NCI-H2196 treated with DMSO at 0.1 percent for 48 hours (cell line): ENCODE measurements at regions not wholly inside any gene's neighbourhood (a gene's known extent, or its start where the extent isn't known, plus 50 kb on each side); places are given as distances from the start of the nearest gene placed in this dataset.
A peak's percentile ranks its signal among the peaks of the same experiment; 100 is the strongest.

Source experiments
- DNase-seq: peaks from one replicate; lab custom pipeline; 2025; ENCODE audit not compliant: unreplicated experiment; lab: John Stamatoyannopoulos, UW

DNA sequence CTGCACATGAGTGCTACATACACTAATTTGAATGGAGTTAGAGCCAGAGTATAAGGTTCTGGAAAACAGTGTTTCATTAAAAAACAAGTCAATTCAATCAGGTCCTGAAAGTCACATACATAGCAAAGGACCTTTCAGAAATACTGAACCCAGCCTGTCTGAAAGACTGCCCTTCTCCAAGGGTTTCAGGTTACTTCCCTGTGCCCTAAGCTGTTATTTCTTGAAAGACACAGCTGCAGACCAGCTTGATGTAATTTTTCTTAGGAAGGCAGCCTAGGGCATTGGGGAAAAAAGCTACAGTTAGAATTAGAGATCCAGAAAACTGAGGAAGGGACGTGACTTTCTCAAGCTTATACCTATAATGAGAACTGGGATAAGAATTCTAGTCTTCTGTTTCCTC lies 155.9 kb upstream of the MAOA start:
- DNase-seq: no peak

DNA sequence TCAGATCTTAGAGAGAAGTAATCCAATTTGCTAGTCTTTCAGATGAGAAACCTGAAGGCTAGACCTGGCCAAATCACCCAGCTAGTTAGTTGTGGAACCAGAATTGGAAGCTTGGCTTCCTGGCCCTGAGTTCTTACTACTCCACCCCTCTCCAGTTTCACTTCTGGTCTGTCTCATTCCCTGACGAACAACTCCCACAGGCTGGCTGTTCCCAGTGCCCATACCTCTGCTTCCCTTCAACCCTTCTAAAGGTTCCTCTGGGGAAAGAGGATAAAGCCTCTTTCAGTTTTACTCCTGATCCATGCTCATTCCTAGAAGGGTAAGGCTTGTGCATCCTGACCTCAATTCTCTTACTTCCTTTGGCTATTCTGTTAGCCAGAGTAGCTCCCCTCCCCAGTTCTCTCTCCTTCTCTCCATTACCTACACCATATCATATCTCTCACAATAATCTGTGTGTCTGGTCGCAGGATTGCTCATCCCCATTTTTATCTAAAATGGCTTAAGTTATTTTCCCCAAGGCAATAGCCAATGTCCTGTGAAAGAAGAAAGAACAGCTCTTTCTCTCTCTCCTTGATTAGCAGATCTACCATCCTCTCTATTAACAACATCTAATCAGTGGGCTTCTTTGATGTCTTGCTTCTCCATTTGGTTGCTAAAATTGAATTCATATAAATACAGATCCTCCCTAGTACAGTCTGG lies 155.0 kb upstream of the MAOA start:
- no peak for DNase-seq

DNA sequence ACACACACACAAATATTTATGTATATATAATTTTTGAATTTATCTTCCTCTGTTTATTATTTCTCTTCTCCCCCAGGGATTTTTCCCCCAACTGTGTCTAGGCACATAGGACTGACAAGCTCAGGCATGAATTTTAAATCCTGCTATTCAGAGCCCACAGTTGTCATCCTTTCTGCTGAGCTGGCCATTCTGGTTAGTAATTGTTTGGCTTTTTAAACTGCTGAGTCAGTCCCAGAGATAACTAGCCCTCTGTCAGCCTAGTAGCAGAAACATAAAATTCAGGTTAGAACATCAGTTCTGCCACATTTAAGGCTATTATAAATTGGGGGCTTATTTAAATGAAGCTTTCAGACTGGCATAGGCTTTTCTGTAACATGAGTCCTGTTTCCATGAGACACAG lies 151.7 kb upstream of the MAOA start:
- DNase-seq: no peak

DNA sequence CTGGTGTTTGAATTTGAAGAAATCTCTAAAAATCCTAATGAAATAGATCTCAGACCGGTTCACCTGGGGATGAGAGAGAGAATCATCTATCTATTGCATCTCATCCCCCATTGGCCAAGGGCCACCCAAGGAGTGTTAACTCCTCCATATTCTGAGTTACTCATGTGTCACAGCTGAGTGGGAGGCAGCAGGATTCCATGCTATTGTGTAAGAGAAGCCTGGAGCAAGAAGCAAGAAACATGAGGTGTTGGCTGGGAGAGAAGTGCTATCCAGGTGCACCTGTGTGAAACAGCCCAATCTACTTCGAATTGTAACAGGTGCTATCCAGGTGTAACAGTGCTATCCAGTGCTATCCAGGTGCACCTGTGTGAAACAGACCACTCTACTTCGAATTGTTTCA lies 150.3 kb upstream of the MAOA start:
- no peak for DNase-seq

DNA sequence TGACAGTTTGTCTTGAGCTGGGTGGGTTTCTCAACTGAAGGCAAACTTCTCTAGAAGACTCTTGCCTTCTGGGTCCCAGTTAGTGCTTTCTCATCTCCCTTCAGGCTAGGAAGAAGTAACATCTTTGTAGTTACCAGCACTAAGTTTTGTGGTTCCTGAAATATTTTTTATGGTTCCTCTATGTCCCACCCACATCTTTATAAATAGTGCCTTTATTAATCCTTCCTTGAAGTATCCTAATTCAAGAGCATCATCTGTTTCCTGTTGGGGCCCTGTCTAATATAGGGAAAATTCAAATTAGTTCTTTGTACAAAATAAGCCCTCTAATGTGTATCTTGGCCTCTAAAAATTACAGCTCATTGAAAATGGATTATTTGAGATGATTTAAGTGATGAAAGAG lies 147.4 kb upstream of the MAOA start:
- no peak for DNase-seq

DNA sequence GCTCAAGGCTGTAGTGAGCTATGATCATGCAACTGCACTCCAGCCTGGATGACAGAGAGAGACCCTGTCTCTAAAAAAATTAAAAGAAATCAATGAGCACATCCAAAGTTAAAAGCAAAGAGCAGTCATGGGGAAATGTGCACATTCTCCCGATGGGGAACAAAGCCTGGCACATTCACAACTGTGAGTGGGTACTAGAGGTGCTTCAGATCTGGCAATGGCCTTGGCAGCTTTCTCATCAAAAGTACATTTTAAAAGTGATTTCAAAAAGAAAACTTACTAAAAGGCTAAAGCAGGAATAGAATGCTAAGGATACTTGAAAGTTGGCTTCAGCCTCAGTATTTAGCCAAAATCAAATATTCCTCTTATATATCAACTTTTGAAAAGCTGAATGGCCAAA lies 145.9 kb upstream of the MAOA start:
- DNase-seq: no peak

DNA sequence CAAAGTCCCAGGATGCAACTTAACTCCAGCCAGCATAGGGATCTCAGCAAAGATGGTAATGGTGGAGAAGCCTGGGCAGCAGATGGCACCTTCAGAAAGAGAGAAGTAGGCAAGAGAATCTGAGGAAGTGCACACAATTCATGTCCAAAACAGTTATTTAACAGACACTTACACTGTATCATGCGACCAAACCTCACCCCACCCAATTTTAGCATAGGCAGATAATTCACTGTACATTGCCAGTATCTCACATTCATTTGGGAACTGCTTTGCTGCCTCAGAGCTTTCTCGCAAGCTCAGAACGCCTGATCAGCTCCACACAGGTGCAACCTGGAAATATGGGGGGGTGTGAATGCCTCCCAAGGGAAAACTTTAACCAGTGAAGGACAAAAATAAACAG lies 143.0 kb upstream of the MAOA start:
- DNase-seq: no peak

DNA sequence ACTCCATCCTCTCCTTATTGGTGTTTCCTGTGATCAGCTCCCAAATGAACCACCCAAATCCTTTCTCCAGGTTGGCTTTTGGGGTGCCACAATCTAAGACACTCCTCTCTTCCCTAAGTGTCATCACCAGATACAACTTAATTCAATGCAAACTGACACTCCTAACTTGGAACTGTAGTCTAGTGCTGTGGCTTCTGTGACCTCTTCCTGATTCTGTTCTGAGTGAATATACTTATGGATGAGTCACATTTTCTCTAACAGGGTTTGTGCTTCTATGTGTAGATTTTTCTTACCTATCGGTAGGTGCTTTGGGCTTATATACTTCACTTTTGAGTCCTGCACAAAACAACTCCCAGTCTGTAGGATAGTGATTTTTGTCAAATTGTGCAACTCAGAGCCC lies 141.3 kb upstream of the MAOA start:
- DNase-seq: no peak

DNA sequence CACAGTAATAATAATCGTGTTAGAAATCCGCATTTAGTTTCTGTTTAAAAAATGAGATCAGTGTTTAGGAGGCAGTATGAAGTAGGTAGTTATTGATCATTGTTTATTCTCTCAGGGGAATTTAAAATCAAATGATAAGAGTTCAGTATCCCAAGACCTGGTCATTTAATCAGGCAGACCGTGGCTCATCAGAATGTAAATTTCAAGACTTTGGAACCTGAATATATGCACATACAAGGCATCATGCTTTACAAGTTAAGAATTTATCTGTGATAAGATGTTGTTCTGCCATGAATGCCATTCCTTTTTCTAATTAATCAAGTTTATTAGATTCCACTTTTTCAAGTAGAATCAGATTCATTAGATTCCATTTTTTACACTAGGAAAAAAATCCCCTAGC lies 133.5 kb upstream of the MAOA start:
- DNase-seq: no peak

DNA sequence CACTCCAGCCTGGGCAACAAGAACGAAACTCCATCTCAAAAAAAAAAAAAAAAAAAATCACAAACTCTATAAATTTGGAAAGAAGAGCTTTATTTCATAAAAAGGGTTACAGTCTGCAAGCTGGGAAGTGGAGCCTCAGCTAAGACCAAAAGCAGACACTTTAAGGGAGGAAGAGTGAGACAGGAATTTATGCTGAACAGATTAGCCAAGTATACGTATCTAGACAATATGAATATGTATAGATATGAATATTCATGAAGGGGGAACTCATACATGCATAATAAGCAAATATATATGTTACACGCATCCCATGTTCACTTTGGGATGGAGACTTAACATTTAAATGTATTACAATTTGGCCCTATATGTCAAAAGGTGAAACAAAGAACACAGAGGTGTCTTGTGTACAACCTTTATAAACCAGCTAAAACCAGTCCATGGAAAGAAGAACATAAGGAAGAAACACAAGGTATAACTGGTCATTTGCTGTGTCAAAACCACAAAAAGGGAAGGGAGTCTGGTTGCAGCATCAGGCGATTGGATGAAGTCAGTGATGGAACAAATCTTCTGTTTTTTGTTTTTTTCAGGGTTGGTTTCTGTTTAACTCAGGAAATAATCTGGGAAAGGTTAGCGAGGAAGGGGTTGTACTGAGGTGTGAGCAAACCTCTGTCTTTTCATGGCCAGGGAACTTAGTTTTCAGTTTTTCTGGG lies 130.0 kb upstream of the MAOA start:
- DNase-seq: no peak

DNA sequence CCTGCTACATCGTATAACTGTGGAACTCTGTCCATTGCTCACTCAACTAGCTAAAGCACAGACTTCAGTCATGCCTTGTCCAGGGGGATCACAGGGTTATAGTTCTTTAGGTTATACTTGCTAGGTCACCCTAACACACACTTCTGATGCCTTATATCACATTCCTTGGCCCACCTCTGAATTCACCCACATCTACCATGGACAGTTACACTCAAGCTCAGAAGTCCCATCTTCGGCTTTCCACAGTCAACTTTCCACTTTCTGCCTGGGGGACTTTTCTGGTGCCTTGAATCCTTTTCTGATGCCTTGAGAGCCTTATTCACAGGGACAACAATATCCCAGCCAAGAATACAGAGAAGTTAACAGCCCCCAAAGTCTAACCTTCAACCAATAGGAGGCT lies 129.2 kb upstream of the MAOA start:
- DNase-seq: no peak

DNA sequence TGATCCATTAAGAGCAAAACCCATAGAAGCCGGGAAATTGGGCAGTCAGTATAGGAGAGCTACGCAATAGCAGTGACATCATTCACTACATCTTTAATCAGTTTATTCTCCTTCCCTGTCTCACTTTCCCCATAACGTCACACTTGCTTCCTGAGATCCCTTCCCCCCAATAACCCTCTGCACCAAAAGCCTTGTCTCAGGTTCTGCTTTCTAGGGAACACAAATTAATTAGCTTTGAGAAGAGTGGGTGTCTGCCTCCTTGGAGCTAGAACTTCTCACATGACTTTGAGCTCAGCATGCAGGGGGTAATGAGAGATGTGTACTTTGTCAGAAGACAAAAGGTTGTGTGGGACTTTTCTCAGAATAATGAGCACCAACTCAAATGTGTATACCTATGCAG lies 128.3 kb upstream of the MAOA start:
- no peak for DNase-seq

DNA sequence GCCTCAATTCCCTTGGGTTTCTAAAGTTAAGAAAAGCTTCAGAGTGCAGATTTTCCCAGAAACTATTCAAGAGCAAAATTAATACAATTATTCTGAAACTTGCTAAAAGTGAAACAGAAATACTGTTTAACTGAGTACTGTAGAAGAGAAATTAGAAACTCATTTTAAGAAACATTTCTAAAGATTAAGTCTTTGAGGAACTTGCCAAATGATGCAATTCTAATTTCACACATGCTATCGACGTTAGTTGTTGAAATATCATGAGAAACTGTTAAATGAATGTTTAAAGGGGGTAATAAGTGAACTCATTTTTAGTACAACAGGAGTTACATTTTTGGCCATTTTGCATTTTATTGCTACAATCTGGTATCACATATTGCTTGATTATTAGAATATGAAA lies 125.3 kb upstream of the MAOA start:
- DNase-seq: no peak

DNA sequence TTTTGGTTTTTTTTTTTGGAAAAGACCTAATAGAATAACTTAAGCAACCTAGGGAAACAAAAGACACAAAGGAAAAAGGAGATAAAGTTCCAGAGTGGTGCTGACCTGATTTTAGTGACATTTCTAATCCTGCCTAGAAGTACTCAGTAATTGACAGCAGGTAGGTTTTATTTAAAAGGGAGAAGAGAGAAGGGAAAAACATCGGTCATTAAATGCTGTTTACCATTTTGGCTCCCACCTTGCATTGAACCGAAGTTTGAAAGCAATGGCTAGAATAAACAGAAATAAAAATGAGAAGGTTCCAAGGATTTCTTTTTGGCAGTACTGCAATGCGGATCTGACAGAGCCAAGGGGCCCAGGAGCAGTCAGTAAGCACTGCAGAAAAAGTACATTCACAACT lies 115.8 kb upstream of the MAOA start:
- DNase-seq: no peak

DNA sequence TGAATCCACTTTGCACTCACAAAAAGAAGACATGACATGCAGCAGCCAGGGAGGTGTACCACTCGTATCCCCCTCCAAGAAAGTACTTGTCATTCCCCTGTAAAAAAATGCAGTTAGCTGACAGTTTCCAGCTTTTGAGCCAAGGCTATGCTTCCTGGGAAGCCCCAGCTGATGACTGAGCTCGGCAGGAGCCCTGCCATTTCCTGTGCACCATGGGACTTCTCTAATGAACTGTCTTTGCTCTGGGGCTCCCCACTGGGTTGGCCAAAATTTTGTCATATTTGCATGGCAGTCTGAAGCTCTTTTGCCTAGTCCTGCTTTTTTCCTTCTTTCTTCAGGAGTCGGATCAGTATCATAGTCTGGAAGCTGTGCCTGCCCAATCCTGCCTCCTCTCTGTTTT lies 104.5 kb upstream of the MAOA start:
- DNase-seq: no peak

DNA sequence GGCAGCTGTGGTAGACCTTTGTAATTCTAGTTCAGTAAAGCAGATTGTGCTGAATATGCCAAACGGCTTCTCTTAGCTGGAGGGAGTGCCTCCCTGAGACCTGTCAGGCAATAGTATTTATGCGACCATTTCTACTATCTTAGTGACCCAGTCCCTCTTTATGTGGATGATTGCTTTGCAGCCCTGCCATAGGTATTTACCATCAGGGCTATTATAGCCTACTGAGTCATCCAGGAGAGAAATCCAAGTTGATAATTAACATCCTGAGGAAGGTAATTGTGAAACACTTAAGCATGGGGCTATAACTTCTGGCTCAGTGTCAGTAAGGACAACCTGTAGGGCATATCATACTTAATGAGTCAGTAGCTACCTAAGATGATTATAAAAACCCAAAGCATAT lies 103.9 kb upstream of the MAOA start:
- no peak for DNase-seq

DNA sequence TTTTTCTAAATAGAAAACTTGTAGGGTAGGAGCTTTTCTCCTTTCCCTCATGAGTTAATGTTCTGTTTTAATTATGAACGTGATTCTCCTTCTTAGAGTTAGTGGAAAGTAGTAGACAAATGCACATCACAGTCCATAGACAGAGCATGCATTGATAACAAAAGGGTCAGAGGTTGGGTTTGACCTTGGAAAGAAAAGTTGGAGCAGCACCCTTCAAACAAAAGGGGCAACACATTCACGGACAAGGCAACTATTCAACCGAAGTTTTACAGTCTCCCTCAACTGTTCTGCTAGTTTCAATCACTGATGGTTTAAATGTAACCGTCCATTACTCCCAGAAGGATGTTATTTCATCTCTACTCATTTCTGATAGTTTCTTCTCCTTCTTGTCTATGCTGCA lies 103.4 kb upstream of the MAOA start:
- DNase-seq: no peak

DNA sequence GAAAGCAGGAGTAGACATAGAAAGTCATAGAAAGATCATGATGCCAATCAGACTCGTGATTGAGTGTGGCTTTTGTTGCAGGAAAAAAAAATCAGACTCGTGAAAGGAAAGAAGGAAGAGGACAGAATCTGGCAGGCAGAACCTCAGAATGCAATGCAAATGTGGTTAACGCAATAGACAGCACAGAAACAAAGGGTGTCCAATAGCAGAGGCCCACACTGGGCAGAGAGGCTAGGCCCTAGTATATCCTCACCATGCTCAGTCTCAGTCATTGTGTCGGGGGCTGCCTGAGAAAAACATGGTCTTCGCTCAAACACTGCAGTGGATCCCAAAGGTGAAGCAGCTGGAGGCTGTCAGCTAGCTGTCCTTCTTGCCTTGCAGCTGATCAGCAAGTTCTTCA lies 102.8 kb upstream of the MAOA start:
- no peak for DNase-seq

DNA sequence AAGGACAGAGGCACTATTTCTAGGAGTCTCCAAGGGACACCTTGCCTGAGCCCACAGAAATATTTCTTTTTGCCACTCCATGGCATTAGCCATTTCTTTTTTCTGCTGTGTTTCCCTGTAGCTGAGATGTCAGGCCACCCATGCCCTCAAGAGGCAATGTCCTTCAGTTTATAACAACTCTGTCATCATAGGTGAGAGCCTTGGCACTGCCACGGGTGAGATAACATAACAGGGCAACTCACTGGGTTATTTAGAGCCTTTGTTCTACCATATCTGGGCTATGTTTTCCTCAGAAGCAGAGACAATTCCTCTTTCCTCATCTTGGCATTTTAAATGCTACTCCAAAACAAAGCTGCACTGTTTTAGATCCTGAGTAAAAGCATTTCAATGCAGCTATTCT lies 99.9 kb upstream of the MAOA start:
- DNase-seq: no peak

DNA sequence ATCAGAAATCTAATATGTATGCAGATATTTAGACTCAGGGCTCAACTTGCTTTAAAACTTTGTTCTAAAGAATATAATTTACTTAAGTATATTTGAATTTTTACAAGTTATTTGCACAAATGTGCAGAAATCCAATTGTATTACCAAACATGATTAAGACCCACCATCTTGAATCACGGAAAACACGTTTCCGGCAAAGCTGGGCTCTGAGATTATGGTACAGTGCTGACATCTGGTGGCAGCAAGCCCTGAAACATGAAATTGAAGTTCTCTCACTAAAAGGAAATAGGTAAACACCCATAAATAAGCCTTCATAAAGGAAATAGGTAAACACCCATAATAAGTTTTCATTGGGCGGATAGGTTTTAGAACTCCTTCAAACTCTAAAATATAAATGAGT lies 98.3 kb upstream of the MAOA start:
- DNase-seq: no peak

DNA sequence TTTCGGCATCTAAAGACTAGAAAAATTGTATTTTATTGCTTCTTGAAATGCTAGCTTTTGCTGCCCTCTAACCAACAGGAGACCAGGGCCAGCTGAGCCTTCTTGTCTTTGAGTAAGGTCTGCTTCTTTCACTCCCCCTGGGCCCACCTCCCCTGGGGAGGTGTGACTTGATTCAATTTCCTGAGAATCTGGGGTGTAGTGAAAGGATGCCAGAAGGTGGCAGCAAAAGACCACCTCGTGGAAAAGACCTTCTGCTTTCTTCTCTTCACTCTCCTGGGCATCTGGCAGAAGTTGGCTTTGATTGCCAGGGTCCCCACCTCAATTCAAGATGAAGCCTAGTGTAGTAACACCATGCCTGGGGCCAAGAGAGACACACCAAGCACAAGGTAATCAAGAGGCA lies 96.5 kb upstream of the MAOA start:
- DNase-seq: no peak

DNA sequence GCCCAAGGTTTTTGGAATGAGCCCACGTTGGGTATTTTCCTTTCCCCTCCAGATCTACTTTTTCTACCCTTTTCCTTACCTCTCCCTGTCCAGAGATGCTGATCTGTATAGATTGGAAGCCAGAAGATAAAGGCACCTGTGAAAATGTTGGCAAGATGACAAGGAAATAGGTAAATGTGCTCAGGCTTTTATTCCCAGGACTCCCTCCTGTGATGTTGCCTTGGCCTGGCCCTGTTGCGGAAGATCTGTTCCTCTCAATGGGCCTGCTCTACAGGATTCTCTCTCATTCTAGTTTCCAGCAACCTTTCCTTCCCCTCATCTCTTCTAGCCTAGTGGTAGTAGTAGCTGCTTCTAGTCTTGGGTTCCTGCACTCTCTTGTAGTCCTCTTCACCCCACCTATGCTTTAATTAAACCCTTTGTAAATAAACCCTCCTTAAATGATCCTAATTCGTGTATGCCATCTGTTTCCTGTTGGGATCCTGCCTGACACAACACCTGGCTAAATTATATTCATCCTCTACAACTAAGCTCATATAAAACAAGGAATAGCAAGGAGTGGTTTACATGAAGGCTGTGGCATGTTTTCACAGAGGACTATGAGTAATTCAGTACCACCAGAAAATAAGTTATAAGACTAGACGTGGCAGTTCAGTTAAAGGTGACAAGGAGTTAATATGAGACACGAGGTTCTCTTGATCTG lies 95.7 kb upstream of the MAOA start:
- peak; percentile 0 for DNase-seq

DNA sequence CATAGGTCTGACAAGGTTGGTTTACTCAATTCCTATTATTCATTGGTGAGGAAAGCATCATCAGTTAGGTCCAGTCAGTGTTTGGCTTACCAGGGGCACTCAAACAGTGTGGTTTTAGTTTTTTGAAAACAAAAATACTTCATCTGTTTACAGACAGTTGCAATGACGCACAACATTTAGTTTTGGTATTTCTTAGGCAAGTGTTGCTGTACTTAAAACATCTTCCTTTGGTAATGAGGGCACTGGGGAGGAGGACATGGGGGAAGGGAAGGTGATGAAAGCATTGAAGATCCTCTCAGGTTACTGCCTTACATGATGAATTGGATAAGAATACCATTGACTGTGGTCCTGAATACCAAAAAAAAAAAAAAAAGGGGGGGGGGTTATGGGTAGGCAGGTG lies 93.7 kb upstream of the MAOA start:
- DNase-seq: no peak
